ENCODE measurements at regions not wholly inside any gene's neighbourhood (a gene's known extent, or its start where the extent isn't known, plus 50 kb on each side); places are given as distances from the start of the nearest gene placed in this dataset.

- no peak for DNase-seq
These were observed 182.2 kb upstream of the USP15 start for GRCh38 chr12:62078020-62078419.

- no peak for DNase-seq
These were observed 177.8 kb upstream of the USP15 start for GRCh38 chr12:62082448-62082847.

- DNase-seq = no peak
These were observed 162.1 kb upstream of the USP15 start for GRCh38 chr12:62098132-62098531.

GRCh38 chr12:62103748-62104147 is 156.5 kb upstream of the USP15 start:
- DNase-seq = no peak

GRCh38 chr12:62106547-62107185 is 153.5 kb upstream of the USP15 start:
- no peak for DNase-seq

GRCh38 chr12:62113366-62114011 is 146.7 kb upstream of the USP15 start:
- DNase-seq = no peak

GRCh38 chr12:62116986-62117385 is 143.2 kb upstream of the USP15 start:
- no peak for DNase-seq

GRCh38 chr12:62123721-62124203 is 136.4 kb upstream of the USP15 start:
- DNase-seq = peak; percentile 26

GRCh38 chr12:62127516-62127915 is 132.7 kb upstream of the USP15 start:
- no peak for DNase-seq

GRCh38 chr12:62128175-62128975 is 131.8 kb upstream of the USP15 start:
- no peak for DNase-seq

GRCh38 chr12:62129291-62129690 is 130.9 kb upstream of the USP15 start:
- DNase-seq = no peak

GRCh38 chr12:62130402-62130801 is 129.8 kb upstream of the USP15 start:
- no peak for DNase-seq

- no peak for DNase-seq
These were observed 129.2 kb upstream of the USP15 start for GRCh38 chr12:62130834-62131552.

- DNase-seq = no peak
These were observed 126.8 kb upstream of the USP15 start for GRCh38 chr12:62133440-62133839.

GRCh38 chr12:62135553-62136200 is 124.5 kb upstream of the USP15 start:
- no peak for DNase-seq

GRCh38 chr12:62136496-62136895 is 123.7 kb upstream of the USP15 start:
- DNase-seq = no peak

- no peak for DNase-seq
These were observed 121.7 kb upstream of the USP15 start for GRCh38 chr12:62138527-62138926.

- no peak for DNase-seq
These were observed 113.9 kb upstream of the USP15 start for GRCh38 chr12:62146318-62146717.

- DNase-seq = no peak
These were observed 102.2 kb upstream of the USP15 start for GRCh38 chr12:62158013-62158412.

- DNase-seq = no peak
These were observed 101.5 kb upstream of the USP15 start for GRCh38 chr12:62158461-62159360.

GRCh38 chr12:62162214-62162613 is 98.0 kb upstream of the USP15 start:
- DNase-seq = no peak

GRCh38 chr12:62163368-62163767 is 96.8 kb upstream of the USP15 start:
- DNase-seq = no peak
